ENCODE measurements at regions not wholly inside any gene's neighbourhood (a gene's known extent, or its start where the extent isn't known, plus 50 kb on each side); places are given as distances from the start of the nearest gene placed in this dataset.

GRCh38 chr6:18613319-18613925 lies 226.3 kb downstream of the RNF144B start:
- no peak for TF ChIP-seq CTCF (IDR thresholded peaks at IDR 0.05 in 2 of 3, conservative IDR thresholded peaks at IDR 0.05 in 1 of 3; ENCODE audit: control insufficient read depth in 2 of 3, extremely low read depth in 1 of 3, insufficient read depth in 1 of 3, low read depth in 3 of 3, low read length in 3 of 3)
- no peak for TF ChIP-seq PAX5 (IDR thresholded peaks at IDR 0.05; ENCODE audit: borderline replicate concordance, low read depth, low read length)
- TF ChIP-seq RAD21 (IDR thresholded peaks at IDR 0.05; ENCODE audit: insufficient read depth, low read depth, low read length): no peak
- TF ChIP-seq CEBPB (IDR thresholded peaks at IDR 0.05; ENCODE audit: borderline replicate concordance in 1 of 2, low read depth in 2 of 2, low read length in 2 of 2): no peak
- no peak for TF ChIP-seq MTA3 (IDR thresholded peaks at IDR 0.05; ENCODE audit: borderline replicate concordance, low read length)
- no peak for TF ChIP-seq RELA (IDR thresholded peaks at IDR 0.05; ENCODE audit: borderline replicate concordance, partially characterized antibody)
- TF ChIP-seq EZH2 (IDR thresholded peaks at IDR 0.05; ENCODE audit: borderline replicate concordance, control insufficient read depth, low read depth, low read length): no peak

Data from GM12878 (cell line).